DOHH2 (cell line): ENCODE measurements at regions not wholly inside any gene's neighbourhood (a gene's known extent, or its start where the extent isn't known, plus 50 kb on each side); places are given as distances from the start of the nearest gene placed in this dataset.

Source experiments
- H3F3A ChIP-seq: fragments of 200-600 bp; sonication (generic), shearing (Covaris generic); 2 replicates; pipeline ENCODE4 v1.6.0; 2016; ENCODE audit warnings: antibody characterized with exemption, mild to moderate bottlenecking; ENCODE audit not compliant: control insufficient read depth, insufficient read depth
- H3K27ac ChIP-seq: fragments of 200-600 bp; sonication (generic); 2 replicates; pipeline ENCODE4 v1.5.1; 2014; ENCODE audit warnings: low read depth, mild to moderate bottlenecking, low read length, moderate library complexity
- H3K27me3 ChIP-seq: fragments of 200-600 bp; sonication (generic); 2 replicates; pipeline ENCODE4 v1.6.1; 2014; ENCODE audit warnings: mild to moderate bottlenecking, low read length, mixed read lengths; ENCODE audit not compliant: control insufficient read depth
- H3K36me3 ChIP-seq: fragments of 200-600 bp; sonication (generic); 2 replicates; pipeline ENCODE4 v1.6.1; 2014; ENCODE audit warnings: mild to moderate bottlenecking, low read length, moderate library complexity, mixed read lengths; ENCODE audit not compliant: control insufficient read depth
- H3K4me1 ChIP-seq: fragments of 200-600 bp; sonication (generic); 2 replicates; pipeline ENCODE4 v1.6.1; 2014; ENCODE audit warnings: mild to moderate bottlenecking, low read length, mixed read lengths; ENCODE audit not compliant: control insufficient read depth
- H3K4me2 ChIP-seq: fragments of 200-600 bp; sonication (generic); 2 replicates; pipeline ENCODE4 v1.6.0; 2014; ENCODE audit warnings: mild to moderate bottlenecking, low read length, moderate library complexity
- H3K4me3 ChIP-seq: fragments of 200-600 bp; sonication (generic); 2 replicates; pipeline ENCODE4 v1.5.1; 2014; ENCODE audit warnings: mild to moderate bottlenecking, low read length, mixed read lengths
- H3K79me2 ChIP-seq: fragments of 200-600 bp; sonication (generic); 2 replicates; pipeline ENCODE4 v1.6.1; 2014; ENCODE audit warnings: mild to moderate bottlenecking, low read length, mixed read lengths; ENCODE audit not compliant: control insufficient read depth
- H3K9me2 ChIP-seq: fragments of 200-600 bp; sonication (generic); replicated peaks from 2 replicates; pipeline ENCODE4 v1.6.1; 2014; ENCODE audit warnings: mild to moderate bottlenecking, low read length, mixed read lengths; ENCODE audit not compliant: control insufficient read depth
- H3K9me3 ChIP-seq: fragments of 200-600 bp; sonication (generic); 2 replicates; pipeline ENCODE4 v1.6.1; 2014; ENCODE audit warnings: antibody characterized with exemption, low read length, mixed read lengths; ENCODE audit not compliant: control insufficient read depth, insufficient read depth
- H4K20me1 ChIP-seq: fragments of 200-600 bp; sonication (generic); 2 replicates; pipeline ENCODE4 v1.6.0; 2014; ENCODE audit warnings: low read depth, mild to moderate bottlenecking, antibody characterized with exemption, low read length, moderate library complexity; ENCODE audit not compliant: control insufficient read depth, insufficient read depth
- EZH2phosphoT487 ChIP-seq: fragments of 200-600 bp; sonication (generic); IDR thresholded peaks from 2 replicates; pipeline ENCODE4 v1.6.1; 2017; ENCODE audit warnings: borderline replicate concordance, mild to moderate bottlenecking, antibody characterized with exemption, low read length, moderate library complexity, mixed read lengths
- TF ChIP-seq, protein P1 (sequence below): fragments of 200-600 bp; sonication (generic); IDR thresholded peaks from one replicate; pipeline ENCODE4 v1.5.1; 2014; ENCODE audit warnings: antibody characterized with exemption, mild to moderate bottlenecking, low read depth, low read length; ENCODE audit not compliant: poor library complexity, severe bottlenecking

DNA sequence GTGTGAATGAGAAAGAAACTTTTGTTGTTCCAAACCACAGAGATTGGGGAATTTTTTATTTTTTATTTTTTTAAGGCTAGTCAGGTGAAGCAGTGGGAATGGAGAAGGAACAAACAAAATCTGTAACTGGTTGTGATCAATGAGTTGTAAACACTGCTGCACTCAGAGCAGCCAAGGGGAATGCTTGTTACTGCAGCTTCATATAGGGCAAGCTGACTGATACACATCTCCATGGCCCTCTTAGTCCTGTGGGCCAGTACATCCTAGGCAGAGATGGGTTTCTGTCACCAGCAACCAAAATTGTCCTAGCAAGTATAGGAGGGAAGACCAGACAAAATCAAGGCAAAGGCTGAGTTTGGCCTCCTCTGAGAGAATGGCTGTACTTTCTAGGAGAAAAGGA, 306.8 kb downstream of the CTTN start:
- no peak overlapping the region for H3K4me3 ChIP-seq
- H3K27me3 ChIP-seq, result no peaks in the 10 kb centered on the region
- no peaks in the 10 kb centered on the region for H3K36me3 ChIP-seq
- no peaks in the 10 kb centered on the region for H3K79me2 ChIP-seq
- no peak overlapping the region for H3K4me2 ChIP-seq
- TF ChIP-seq EZH2phosphoT487, result no peak
- TF ChIP-seq, protein P1, sequence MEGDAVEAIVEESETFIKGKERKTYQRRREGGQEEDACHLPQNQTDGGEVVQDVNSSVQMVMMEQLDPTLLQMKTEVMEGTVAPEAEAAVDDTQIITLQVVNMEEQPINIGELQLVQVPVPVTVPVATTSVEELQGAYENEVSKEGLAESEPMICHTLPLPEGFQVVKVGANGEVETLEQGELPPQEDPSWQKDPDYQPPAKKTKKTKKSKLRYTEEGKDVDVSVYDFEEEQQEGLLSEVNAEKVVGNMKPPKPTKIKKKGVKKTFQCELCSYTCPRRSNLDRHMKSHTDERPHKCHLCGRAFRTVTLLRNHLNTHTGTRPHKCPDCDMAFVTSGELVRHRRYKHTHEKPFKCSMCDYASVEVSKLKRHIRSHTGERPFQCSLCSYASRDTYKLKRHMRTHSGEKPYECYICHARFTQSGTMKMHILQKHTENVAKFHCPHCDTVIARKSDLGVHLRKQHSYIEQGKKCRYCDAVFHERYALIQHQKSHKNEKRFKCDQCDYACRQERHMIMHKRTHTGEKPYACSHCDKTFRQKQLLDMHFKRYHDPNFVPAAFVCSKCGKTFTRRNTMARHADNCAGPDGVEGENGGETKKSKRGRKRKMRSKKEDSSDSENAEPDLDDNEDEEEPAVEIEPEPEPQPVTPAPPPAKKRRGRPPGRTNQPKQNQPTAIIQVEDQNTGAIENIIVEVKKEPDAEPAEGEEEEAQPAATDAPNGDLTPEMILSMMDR, result no peak
- H3K9me2 ChIP-seq, result no peaks in the 10 kb centered on the region
- H3K27ac ChIP-seq, result no peak overlapping the region
- H3K4me1 ChIP-seq, result no peaks in the 10 kb centered on the region
- H3K9me3 ChIP-seq, result no peaks in the 10 kb centered on the region
- no peaks in the 10 kb centered on the region for H4K20me1 ChIP-seq
- no peaks in the 10 kb centered on the region for H3F3A ChIP-seq

DNA sequence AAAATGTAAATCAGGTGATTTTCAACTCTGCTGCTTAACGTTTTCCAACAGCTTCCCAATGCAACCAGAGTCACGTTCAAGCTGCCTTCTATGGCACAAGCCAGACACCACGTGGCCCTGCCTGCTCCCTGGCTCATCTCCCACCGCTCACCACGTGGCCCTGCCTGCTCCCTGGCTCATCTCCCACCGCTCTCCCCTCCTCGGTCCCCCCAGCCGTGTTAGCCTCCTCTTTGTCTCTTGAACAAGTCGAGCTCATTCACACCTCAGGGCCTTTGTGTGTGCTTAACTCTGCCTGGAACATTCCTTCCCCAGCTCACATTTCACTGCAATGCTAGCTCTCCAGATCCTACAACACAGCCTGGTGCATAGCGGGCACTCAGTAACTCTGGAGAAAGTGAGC, 307.6 kb downstream of the CTTN start:
- H3K4me2 ChIP-seq, result no peak overlapping the region
- no peaks in the 10 kb centered on the region for H3K79me2 ChIP-seq
- no peak overlapping the region for H3K4me3 ChIP-seq
- H3K36me3 ChIP-seq, result no peaks in the 10 kb centered on the region
- no peaks in the 10 kb centered on the region for H3F3A ChIP-seq
- no peaks in the 10 kb centered on the region for H3K27me3 ChIP-seq
- no peaks in the 10 kb centered on the region for H4K20me1 ChIP-seq
- no peaks in the 10 kb centered on the region for H3K9me2 ChIP-seq
- no peak overlapping the region for H3K27ac ChIP-seq
- no peaks in the 10 kb centered on the region for H3K9me3 ChIP-seq
- TF ChIP-seq, protein P1, result no peak
- no peaks in the 10 kb centered on the region for H3K4me1 ChIP-seq

DNA sequence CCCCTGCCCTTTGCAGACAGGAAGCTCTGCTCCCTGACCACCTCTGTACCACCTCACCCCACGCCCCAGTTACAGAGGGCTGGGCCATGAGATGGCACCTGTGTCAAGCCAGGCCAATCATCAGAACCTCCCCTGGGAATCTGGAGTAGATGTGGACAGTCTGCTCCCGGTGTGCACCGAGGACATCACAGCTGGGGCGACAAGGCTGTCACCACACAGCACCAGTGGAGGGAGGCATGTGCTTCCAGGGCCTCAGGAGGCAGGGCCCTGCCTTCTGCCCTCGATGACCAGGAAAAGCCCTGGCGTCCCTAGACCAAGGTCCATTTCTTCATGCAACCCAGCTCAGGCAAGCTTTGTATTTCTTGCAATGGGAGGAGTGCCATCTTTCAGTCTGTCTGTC, 309.5 kb downstream of the CTTN start:
- H3K36me3 ChIP-seq, result no peaks in the 10 kb centered on the region
- no peaks in the 10 kb centered on the region for H3K4me1 ChIP-seq
- no peaks in the 10 kb centered on the region for H3K9me3 ChIP-seq
- no peak overlapping the region for H3K4me3 ChIP-seq
- no peak overlapping the region for H3K4me2 ChIP-seq
- TF ChIP-seq EZH2phosphoT487, result no peak
- TF ChIP-seq, protein P1, result no peak
- no peaks in the 10 kb centered on the region for H3K9me2 ChIP-seq
- H3K27me3 ChIP-seq, result no peaks in the 10 kb centered on the region
- H3K79me2 ChIP-seq, result no peaks in the 10 kb centered on the region
- no peaks in the 10 kb centered on the region for H4K20me1 ChIP-seq
- H3K27ac ChIP-seq, result no peak overlapping the region
- H3F3A ChIP-seq, result no peaks in the 10 kb centered on the region

DNA sequence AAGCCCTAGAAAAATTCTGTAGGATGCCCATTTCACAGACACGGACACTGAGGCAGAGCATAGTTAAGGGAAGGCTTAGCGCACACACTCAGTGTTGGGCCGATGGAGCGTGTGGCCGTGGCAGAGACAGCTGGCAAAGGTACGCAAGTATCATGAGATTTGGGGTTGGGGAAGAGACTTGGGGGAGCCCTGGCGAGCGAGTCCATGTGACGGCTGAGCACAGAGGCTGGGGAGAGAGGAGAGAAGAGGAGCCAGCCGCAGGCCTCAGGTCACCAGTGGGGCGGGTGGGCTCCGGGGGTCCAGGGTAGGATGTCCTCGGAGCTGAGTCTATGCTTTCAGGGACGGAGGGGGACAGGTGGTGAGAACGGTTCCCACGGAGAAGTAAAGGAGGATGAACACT, 311.3 kb downstream of the CTTN start:
- Histone ChIP-seq H4K20me1 (no peaks in the 10 kb centered on the region), H3K27me3 (no peaks in the 10 kb centered on the region), H3K4me2 (no peak overlapping the region), H3K79me2 (no peaks in the 10 kb centered on the region), H3K4me3 (no peak overlapping the region), H3F3A (no peaks in the 10 kb centered on the region), H3K36me3 (no peaks in the 10 kb centered on the region), H3K9me3 (no peaks in the 10 kb centered on the region), H3K9me2 (no peaks in the 10 kb centered on the region), H3K27ac (no peak overlapping the region), H3K4me1 (no peaks in the 10 kb centered on the region)
- no peak for TF ChIP-seq EZH2phosphoT487
- TF ChIP-seq, protein P1, result no peak
